AML-193 (cell line): ENCODE measurements at regions not wholly inside any gene's neighbourhood (a gene's known extent, or its start where the extent isn't known, plus 50 kb on each side); places are given as distances from the start of the nearest gene placed in this dataset.
A peak's percentile ranks its signal among the peaks of the same experiment; 100 is the strongest.

ENCODE experiments used
- DNase-seq, 2 experiments: peaks; one replicate each; lab custom pipeline; 2025; lab: John Stamatoyannopoulos, UW

DNA sequence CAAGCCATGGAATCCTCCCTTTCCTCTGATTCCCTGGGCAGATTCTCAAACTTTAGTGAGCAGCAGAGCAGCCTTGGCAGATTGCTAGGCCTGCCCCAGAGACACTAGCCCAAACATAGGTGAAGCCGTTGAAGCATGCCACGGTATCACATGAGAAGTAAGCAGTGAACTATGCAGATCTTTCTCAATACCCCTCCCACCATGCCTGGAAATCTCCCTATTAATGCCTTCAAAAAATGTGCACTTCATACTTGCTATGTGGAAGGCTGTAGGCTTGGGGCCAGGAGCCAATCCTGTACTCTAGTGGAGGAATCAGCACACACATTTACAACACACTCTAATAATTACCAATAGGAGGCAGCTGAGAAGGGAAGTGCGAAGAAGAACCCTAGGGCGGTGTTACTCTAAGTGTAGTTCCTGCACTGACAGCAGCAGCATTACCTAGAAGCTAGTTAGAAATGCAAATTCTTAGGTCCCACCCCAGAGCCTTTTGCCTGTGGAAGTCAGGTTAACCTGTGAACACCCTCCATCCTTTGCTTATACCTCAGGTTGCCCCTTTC, 305.1 kb upstream of the SPRED2 start:
- DNase-seq = no peak

DNA sequence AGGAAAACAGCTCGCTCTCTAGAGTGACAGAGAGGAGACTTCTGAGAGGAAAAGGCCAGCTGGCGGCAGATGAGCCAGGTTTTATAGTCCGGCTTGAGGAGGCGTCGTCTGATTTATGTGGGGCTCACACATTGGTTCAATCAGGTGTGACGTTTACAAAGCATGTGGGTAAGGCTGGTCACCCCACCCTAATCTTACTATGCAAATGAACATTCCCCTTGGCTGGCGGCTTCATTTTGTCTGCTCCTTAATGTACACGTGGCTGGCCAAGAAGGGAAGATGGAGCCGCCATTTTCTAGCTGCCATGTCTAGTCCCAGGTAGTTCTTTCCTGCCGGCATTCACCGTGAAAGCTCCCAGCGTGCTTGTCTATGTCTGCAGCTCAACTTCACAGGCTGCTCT, 299.1 kb upstream of the SPRED2 start:
- no peak for DNase-seq

DNA sequence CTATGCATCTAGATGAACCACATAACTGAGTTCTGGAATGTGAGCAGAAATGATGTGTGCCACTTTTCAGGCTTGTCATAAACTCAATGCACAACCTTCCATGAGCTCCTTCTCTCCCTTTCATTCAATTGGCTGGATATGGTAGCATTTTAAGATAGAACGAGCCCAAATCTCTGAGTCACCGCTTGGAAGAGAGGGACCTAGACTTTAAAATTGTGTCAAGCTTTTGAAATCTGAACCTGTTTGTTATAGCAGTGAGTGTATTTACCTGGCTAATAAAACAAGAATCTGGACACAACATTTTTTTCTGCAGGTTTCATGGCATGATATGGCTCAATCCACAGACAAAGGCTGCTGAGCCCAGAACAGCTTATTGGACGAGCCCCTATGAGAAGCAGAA, 297.8 kb upstream of the SPRED2 start:
- DNase-seq = no peak

DNA sequence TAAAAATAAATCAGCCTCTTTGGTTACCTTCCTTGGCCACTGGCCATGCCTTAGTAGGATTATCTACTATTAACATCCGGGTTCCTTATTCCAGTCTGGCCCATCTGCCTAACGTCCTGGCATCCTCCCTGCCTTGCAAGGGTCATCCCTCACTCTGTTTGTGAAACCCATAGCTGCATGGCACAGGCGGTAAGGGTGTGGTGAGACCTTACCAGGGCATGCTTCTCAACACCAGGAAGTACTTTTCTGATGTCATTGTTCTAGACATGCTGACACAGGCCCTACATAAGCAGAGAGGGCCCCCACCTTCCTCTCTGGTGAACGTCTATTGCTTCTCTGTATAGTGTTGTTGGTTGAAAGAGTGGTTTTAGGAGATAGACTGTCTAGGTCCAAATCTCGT, 296.8 kb upstream of the SPRED2 start:
- DNase-seq = no peak

DNA sequence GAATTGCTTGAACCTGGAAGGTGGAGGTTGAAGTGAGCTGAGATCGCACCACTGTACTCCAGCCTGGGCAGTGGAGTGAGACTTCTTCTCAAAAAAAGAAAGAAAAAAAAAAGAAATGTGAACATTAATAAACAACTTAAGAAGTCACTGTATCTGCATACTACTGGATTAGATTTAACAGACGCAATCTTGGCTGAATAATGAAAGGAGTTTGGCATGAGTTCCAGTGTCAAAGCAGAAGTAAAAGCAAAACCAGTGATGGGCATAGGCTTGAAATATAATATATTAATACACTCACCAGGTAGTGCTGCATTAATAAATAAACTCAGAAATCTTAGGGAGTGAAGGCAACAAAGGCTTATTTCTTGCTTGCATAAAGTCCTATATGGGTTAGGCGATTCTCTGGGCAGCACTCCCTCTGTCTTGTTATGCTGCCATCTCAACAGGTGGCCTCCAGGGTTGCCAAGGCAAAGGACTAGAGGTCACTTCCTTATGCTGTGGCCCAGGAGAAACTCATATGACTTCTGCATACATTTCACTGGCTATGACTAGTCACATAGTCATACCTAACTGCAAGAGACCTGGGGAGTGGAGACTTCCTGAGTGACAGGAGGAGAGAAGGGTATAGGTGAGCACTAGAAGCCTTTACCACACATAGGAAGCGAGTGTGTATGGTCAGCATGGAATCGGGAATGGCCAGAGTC, 296.2 kb upstream of the SPRED2 start:
- no peak for DNase-seq

DNA sequence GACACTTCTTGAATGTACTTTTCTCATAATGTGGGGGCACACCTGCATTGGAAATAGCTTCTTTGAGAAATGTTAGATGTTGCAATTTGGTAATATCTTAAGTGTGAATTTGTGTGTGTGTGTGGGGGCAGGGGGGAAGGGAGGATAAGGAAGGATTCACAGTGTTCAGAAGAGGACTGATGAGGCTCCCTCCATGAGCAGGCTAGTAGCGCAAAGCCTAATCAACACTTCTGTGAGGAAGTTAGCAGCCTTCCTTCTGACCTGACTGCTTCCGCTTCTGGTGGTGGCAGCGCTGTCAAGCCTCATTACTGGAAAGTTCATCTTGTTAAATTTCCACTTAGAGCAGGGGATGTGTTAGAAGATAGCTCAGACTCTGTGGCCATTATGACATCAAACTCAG, 295.4 kb upstream of the SPRED2 start:
- DNase-seq = no peak

DNA sequence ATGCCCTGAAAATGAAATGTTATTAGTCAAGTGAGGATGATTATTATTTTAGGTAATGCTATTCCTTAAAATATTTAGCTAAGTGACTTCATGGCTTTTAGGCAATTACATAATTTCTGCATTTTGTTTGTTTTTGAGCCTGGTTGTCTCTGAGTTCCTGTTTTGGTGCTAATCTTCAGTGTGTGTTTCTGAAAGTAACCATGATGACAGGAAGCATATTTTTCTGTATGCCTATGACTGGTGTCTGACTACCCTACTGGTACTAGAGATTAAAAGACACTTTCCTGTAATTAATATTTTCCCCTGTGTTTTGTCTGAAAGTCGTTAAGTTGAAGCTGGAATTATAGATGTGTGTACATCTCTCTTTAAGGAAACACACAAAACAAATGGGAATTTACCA, 295.0 kb upstream of the SPRED2 start:
- no peak for DNase-seq

DNA sequence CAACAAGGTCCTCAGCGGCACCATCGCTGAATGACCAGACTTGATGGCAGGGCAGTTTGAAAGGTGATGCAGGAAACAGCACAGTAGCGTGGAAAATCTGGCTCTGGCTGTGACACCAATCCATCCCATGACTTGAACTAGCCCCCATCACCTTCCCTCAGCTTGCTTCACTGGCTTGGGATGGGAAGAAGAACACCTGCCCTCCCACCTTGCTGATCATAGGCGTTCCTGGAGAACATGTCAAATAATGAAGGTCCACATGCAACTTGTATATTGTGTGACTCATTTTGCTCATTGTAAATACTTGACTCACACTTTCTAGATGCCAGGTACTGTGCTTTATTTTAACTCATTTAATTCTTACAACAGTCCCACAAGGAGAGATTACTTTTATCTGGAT, 292.4 kb upstream of the SPRED2 start:
- no peak for DNase-seq

DNA sequence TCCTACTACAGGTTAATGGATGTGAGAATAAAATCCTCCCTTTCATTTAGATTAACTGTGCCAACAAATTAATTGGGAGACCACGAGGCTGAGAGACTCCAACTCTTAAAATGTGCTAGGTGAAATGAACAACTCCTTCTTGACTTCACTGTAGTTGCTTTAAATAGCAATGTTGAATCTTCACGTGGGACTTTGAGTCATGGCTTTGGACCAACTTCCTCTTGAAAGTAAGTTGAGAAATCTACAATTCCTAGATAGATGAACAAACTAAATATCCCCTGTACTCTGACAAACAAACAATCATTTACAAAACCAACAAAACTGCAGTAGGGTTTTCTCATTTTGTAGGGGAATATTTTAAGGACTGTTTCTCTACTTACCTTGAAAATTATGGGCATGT, 291.9 kb upstream of the SPRED2 start:
- no peak for DNase-seq

DNA sequence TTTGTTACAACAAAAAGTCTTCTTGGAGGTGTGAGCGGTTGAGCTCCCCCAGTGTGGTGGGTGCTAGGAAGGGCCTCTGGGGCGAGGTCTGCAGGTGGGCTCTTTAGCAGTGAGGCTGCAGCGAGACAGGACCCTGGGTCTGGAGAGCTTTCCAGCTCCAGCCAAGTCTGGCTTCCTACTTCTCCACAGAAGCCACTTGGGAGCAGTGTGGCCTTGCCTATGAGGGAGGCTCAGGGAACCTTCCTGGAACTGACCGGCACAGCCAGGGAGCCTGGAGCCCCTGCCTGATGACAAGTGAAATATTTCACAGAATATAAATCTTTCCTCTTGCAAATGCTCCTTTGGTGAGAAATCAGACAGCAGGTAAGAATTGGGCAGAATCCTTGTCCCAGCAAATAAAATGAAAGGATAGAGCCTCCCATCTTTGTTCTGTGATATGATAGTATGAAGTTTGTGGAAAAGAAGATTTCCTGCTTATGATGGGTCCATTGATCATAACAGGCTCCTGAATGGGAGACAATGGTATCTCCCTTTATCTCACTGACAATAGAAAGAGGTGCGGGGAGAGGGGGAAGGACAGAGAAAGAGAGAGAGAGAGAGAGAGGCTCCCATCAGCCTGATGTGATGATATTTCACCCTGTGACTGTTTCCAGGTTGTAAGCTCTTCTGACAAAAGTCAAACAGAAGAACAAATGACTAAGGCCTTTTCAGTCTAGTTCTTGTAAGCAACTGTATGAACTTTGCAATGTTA, 289.8 kb upstream of the SPRED2 start:
- no peak for DNase-seq

DNA sequence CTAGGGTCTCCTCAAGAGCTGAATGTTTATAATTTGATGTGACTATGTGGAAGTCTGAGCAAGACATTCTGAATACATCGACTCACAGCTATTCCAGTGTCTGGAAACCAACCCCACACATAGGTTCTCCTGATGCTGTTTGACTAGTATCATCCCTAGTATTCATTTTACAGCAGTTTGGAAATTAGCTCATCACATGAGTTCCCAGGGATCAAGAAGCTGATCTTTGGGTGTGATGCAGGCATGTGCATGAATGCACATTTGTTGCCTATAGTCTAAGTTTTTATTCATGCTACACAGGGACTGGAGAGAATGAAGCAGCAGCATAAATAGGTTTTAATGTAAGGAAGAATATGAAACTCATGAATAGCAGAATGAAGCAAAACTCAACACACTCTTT, 284.3 kb upstream of the SPRED2 start:
- no peak for DNase-seq

DNA sequence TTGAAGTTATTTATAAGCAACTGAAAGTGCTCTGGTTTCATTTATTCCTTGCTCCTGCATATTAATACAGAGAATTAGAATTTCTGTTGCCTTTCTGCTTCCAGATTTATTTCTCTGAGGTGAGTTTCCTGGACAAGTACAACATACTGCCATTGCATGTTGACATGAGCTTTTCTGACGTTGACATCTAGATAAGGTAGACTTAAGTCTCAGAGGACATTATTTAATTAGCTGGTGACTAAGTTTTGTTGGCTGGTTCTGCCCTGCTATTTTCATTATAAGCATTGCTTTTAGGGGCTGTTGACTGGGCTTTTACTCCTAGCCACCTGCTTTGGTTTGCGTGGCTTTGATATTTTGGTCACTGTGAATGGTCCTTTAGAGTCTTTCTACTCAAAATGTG, 282.9 kb upstream of the SPRED2 start:
- no peak for DNase-seq

DNA sequence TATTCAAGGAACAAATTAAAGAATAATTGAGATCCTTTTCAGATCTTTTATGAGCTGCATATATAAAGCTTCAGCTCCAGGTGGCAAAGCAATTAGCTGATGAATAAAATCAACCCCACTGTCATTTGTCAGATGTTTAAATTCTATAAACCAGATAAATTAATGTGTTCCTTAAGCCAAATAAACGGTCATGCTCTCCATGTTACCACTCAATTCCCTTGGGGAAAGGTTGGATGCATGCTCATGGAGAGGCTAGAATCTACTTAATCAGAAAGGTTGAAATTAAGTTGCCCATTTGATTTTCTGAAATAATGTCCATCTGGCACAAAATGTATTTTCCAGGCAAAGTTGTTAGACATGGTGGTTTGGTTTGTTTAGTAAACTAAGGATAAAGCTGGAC, 282.5 kb upstream of the SPRED2 start:
- DNase-seq = no peak

DNA sequence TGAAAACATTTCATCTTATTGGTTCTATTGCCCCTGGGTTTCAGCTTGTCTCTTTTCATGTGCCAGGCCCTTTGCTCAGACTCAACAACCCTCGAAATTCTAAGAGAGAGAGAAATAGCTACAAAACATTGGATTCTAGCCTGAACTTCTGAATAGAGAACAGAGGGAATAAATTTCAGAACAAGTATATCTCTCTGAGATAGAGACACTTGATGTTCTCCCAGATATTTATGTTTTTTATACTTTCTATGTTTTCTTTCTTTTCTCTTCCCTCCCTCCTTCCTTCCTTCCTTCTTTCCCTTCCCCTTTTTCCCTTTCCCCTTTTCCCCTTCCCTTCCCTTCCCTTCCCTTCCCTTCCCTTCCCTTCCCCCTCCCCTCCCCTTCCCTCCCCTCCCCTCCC, 279.5 kb upstream of the SPRED2 start:
- no peak for DNase-seq

DNA sequence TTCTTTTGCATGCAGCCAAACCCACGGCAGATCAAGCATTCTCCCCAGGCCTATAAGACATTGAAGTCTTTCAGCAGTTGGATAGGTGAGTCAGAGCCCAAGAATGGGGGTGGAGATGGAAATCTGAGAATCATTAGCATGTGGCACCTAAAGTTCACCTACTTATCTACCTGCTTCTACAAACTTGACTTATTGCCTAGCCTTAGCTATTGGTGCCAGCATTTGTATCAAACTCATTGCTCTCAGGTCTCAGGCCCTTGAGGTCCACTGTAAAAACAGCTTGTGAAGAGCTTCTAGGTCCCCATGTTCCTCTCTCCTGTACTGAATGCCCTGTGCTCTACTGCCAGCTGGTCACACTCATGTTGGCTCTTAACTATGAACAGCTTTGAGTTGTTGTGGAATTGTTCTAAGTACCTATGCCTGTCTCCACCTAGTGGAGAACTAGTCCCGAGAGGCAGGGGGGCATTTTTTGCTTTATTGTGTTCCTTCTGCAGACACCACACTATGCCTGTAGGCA, 278.4 kb upstream of the SPRED2 start:
- peak; percentile 11 to 12 for DNase-seq

DNA sequence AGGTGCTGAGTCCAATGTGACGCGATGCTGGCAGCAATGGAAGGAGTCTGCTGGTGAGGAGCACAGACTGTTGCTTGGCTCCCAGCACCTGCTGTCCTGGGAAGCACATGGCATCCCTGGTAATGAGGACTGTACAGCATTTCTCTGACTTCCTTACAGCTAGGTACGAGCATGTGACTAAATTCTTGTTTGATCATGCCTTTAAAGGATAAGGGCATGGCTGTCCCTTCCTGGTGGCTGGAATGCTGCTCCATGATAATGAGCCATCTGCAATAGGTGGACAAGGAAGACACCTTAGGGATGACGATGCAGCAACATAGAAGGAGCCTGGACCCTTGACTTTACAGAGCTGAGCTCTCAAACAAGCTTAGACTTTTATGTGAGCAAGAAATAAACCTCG, 278.0 kb upstream of the SPRED2 start:
- DNase-seq = no peak

DNA sequence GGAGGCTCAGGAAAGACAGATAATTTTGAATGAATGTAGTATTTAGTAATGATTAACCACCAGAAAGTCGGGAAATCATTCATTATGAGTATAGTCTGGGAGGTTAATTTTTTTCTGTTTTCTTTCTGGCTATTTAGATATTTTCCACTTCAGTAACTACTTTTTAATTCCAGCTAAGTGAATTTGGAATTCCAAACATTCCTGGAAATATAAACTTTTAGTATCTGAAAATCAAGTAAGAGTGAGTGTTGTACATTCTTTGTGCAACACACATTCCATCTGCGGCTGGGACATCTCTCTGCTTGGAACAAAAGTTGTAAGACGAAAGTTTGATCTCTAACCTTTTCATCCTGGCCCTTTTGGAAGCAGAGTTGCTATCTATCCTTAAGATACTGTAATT, 275.7 kb upstream of the SPRED2 start:
- DNase-seq = no peak

DNA sequence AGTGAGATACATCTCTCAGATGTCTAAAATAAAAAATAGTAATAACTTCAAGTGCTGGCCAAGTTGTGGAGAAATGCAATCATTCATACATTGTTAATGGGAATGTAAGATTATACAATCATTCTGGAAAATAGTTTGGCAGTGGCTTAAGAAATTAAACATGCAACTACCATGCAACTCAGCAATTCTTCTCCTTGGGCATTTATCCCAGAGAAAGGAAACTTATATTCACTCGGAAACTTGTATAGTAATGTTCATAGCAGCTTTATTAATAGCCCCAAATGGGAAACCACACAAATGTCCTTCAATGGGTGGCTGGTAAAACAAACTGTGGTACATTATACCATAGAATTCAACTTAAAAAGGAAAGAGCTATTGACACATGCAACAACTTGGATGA, 274.0 kb upstream of the SPRED2 start:
- no peak for DNase-seq

DNA sequence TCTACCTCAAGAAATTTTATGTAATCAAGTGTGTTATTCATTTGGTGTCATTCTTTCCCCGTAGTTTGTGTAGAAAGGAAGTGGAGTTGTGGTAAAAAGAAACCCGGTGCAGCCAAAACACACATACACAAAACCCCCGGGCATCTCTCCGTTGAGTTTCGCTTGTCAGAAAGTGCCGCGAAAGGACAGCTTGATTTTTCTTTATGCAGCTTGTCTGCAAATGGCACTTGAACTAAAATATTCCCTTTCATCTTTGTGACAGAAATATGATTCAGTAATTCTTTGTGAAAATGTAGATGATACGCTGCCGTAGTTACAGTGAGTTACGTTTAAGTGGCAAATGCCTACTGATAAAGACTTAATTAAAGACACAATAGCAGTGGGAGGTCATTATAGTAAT, 268.8 kb upstream of the SPRED2 start:
- DNase-seq = no peak

DNA sequence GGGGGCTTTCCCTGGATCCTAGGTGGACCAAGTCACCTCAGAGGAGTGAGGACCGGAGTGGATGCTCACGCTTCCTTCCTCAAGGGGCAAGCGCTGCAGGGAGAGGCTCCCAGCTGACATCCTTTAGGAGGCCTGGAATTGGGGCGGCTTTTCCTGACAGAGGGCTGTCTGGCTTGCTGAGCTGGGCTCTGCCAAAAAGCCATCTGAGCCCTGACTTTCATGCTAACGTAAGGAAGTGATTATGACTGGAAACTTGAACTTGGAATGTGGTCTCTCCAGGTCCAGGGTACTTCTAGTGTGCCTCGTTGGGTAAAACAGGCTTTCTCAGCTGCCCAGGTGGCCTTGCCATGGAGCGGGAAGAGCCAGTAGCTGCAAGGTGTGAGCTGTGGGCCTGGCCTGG, 268.3 kb upstream of the SPRED2 start:
- DNase-seq = no peak

DNA sequence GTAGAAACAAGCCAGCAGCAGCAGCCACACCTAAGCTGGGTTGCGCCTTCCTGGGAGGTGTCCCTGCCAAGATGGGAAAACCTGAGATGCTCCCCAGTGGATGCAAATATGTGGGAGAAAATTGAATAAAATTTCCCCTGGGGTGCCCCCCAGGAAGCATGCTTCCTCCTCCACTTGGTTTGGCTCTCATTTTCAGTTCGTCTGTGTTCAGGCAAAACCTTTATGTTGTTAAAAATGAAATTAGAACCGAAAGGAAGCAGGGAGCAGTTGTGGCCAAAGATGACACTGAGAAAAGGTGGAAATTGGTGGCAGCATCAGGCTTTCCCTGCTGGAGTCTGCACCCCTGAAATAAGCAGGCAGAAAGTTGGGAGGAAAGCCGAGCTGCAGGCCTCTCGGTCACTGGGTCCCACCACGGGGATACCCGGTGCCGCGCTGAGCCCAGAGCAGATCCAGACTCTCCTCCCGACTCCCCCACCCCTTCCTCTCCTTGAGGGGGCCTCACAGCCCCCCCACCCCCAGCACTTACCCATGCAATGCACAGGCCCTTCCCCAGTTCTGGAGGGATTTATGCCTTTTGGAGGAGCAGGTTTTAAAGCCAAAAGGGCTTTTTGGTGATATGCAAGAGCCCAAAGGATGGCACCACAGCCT, 267.7 kb upstream of the SPRED2 start:
- DNase-seq = no peak

DNA sequence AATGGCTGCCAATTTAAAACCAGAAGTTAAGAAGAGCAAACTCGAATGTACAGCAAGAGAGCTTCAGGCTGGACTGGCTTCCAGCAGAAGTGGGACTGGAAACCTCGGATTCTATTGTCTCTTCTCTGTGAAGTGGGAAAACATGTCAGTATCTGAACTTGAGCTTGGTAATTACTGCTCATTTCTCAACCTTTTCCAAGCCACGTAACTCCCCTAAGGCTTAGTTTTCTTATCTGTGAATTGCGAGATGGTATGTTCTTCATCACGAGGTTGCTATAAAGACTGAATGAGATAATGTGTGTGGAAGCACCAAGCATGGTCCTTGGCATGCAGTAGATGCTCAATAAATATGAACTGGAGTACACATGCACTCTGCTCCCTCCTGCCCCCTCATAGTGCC, 259.4 kb upstream of the SPRED2 start:
- no peak for DNase-seq
